ENCODE measurements at regions not wholly inside any gene's neighbourhood (a gene's known extent, or its start where the extent isn't known, plus 50 kb on each side); places are given as distances from the start of the nearest gene placed in this dataset.
"Not testable (repeated sequence)": the region's sequence is repeated elsewhere in the genome, so short reads cannot be mapped to it uniquely, and the experiment has no call there.

GRCh38 chr4:25981749-25982148 lies 67.7 kb downstream of the SMIM20 start:
- DNase-seq (ENCODE audit: low read depth, low spot score) = no peak

DNA sequence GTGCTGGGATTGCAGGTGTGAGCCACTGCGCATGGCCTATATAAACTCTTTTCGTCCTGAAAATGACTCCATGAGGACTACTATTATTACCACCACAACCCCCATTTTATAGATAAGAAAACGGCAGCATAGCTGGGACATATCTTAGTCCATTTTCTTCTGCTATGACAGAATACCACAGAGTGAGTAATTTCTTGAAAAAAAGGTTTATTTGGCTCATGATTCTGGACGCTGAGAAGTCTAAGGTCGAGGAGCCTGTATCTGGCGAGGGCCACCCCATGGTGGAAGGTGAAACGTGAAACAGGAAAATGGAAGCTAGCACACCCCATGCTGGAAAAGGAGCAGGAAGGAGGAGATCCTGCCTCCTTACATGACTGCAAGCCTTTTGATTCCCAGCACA lies 68.9 kb downstream of the SMIM20 start:
- DNase-seq (ENCODE audit: low read depth, low spot score) = no peak

DNA sequence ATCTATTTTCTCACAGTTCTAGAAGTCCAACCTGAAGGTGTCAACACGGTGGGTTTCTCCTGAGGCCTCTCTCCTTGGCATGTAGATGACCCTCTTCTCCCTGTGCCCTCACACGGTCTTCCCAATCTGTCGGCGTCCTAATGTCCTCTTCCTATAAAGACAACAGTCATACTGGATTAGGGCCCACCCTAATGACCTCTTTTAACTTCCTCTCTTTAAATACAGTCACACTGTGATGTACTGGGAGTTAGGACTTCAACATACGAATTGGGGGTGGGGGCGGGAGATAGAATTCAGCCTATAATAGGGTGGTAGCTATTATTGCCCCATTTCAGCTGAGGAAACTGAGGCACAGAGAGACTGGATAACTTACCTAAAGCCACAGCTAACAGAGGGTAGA lies 70.2 kb downstream of the SMIM20 start:
- DNase-seq (ENCODE audit: low read depth, low spot score) = no peak

DNA sequence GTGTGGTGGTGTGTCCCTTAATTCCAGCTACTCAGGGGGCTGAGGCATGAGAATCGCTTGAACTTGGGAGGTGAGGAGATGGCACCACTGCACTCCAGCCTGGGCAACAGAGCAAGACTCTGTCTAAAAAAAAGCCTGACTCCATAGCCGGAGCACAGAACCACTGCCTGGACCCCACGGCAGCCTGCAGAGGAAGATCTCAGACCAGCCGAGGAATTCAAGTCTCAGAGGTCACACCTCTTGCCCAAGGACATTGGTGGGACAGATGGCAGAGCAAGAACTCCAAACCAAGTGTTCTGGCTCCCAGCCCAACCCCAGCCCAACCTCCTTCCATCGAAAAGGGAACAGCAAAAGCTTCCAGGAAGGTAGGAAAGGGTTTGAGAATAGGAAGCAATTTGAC lies 70.8 kb downstream of the SMIM20 start:
- DNase-seq (ENCODE audit: low read depth, low spot score) = no peak

- DNase-seq (ENCODE audit: low read depth, low spot score) = no peak
Observed at GRCh38 chr4:25986807-25987206, 72.8 kb downstream of the SMIM20 start.

- DNase-seq (ENCODE audit: low read depth, low spot score) = no peak
Observed at GRCh38 chr4:25991340-25991739, 77.3 kb downstream of the SMIM20 start.

DNA sequence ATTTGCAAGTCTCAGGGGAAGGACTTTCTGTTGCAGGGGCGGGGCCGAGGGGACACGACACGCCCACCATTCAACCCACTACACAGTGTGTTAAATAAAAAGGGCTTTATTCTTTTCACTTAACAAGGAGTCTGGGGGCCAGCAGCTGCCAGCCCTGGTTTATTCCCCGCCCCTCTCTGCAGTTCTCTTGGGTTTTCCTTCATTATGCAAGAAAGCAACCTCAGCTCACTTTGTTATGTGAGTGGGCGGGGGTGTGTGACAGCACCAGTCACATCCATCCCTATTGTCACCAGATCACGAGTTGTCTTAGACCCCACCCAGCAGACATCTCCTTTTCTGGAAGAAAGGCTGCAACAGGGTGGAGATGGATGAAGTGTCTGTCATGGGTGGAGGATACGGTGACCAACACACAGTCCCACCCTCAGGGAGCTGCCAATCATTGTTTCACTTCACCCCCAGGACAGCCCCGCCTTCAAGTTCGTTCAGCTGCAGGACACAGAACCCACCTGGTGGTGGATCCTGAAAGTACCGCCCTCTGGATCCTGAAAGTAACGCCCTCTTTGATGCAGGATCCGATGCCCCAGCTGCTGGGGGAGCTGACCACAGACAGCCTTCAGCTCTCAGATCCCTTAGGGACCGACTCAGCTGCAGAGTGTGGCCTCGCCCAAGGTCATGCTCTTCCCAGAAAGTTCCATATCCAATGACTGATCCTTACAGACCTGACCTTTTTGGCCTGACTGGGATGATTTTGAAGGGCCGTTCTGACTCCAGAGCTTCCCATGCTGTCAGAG lies 79.6 kb downstream of the SMIM20 start:
- DNase-seq (ENCODE audit: low read depth, low spot score) = no peak

DNA sequence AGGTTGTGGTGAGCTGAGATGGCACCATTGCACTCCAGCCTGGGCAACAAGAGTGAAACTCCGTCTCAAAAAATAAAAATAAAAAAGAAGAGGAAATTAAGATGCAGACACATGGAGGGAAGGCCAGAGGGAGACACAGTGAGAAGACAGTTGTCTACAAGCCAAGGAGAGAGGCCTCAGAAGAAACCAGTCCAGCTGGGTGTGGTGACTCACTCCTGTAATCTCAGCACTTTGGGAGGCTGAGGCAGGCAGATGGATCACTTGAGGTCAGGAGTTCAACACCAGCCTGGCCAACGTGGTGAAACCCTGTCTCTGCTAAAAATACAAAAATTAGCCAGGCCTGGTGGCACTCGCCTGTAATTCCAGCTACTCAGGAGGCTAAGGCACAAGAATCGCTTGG lies 80.6 kb downstream of the SMIM20 start:
- not testable (repeated sequence) for DNase-seq (ENCODE audit: low read depth, low spot score)

GRCh38 chr4:26000274-26000950 lies 86.4 kb downstream of the SMIM20 start:
- no peak for DNase-seq (ENCODE audit: low read depth, low spot score)

- no peak for DNase-seq (ENCODE audit: low read depth, low spot score)
Observed at GRCh38 chr4:26001413-26001812, 87.4 kb downstream of the SMIM20 start.

DNA sequence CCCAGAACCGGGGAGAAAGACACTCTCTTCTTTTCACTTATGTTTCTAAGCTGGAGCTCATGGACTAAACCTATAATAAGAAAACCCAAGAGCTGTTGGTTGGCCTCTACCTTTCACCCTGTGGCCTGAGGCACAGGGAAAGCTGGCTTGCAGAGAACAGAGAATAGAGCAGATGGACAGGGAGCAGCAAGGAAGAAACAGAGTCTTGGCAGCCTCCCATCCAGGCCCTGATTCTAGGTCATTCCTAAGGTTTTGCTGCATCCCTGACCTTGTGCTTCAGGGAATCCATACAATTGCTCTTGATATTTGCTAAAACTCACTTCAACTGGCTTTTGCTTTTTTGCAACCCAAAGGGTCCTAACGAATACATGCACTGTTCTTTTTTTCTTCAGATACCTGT lies 87.8 kb downstream of the SMIM20 start:
- no peak for DNase-seq (ENCODE audit: low read depth, low spot score)

- DNase-seq (ENCODE audit: low read depth, low spot score) = no peak
Observed at GRCh38 chr4:26003056-26003455, 89.0 kb downstream of the SMIM20 start.

GRCh38 chr4:26004290-26004689 lies 90.3 kb downstream of the SMIM20 start:
- DNase-seq (ENCODE audit: low read depth, low spot score) = no peak

DNA sequence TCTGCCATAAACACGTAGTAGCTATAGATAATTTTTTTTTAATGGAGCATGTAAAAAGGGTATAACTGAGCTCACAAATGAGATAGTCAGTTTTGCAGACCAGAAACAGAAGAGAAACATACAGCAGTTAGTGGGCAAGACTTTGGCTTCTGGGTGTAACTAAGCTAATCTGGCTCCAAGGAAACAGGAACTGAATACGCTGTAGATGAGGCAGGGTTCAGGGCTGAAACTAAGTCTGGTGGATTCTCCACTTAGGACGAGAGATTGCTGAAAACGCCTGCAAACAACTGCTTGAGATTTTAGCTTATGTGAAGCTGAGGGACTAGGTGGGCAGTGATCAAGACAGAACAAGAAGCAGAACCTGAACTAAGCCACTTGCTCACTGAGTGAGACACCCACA lies 91.7 kb downstream of the SMIM20 start:
- no peak for DNase-seq (ENCODE audit: low read depth, low spot score)

DNA sequence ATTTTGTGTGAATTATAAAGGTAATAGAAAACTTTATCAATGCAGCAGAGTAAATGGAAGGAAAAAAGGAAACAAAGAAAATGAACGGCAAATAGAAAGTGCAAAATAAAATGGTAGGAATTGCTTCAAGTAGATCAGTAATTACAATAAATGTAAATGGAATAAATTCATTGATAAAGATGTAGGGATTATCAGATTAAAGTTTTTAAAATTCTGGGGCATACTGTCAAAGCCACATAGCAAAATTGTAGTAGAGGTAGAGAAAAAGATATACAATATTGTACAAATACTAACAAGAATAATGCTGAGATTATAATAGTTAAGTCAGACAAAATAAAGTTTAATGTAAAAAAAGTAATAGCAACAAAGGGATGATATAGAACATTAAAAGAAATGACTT lies 94.7 kb downstream of the SMIM20 start:
- no peak for DNase-seq (ENCODE audit: low read depth, low spot score)

DNA sequence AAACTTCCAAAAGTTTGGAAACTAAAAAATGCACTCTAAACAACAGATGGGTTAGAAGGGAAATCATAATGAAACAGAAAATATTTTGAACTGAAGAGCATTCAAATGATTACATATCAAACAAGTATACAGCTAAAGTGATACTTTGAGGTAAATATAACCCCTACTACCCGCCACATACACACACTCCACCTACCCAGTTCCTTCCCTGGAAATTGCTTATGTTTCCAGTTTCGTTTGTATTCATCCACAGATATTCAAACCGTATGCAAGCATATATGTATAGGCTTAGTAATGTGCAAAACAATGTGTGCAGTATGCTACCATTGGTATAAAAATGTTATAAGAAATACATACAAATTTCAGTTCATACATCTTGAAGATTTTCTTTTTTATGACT lies 95.5 kb downstream of the SMIM20 start:
- DNase-seq (ENCODE audit: low read depth, low spot score) = no peak

DNA sequence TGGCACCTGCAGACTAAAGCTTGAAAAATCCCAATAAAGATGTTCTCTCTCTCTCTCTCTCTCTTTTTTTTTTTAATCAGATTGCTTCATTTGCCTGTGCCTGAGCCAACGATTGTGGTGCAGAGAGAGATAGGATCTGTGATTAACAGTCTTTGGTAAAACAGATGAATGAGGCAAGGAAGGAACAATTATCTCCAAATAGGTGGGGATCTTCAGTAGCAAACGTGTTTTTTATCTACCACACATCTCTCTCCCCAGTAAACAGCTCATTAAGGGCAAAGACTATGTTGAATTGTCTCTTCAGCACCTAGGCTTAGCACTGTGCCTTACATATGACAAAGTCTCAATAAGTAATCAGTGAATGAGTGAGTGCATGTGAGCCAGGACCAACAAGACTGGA lies 96.3 kb downstream of the SMIM20 start:
- DNase-seq (ENCODE audit: low read depth, low spot score) = no peak

DNA sequence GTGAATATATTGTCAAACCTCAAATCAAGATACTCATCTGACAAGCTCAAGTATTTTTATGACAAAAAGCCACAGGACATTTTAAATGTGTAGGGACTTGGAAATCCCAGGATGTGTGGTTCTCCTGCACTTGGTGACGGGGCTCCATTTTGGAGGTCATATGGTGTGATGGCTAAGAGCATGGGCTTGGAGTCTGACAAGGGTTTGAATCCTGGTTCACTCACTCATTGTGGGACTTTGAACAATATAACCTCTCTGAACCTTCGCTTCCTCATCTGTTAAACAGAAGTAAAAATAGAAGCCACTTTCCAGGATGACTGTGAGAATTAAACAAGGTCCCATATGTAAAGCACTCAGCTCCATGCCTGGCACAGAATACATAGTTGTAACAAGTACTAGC lies 99.6 kb downstream of the SMIM20 start:
- DNase-seq (ENCODE audit: low read depth, low spot score) = no peak

DNA sequence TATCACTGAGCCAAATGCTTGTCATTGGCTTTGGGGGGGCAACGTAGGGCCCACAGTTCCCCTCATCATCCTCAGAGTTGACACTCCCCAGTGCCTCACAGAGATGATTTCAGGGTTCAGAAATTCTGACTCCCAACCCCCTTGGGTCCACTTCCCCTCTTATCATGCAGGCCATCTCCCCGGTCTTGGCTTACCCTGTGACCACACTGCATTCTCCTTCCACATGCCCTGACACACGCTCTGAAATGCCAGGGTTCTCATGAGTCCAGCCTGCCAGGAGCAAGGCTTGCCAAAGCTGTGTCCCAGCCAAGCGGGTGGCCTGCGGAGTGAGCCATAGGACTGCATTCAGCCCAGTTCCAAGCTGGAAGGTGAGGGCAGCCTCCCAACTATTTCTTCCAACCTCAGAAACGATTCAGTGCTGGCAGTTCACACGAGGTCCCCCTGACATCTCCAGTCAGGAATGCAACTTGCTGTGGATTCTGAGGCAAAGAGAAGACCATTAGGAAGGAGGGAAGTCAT lies 101.2 kb downstream of the SMIM20 start:
- no peak for DNase-seq (ENCODE audit: low read depth, low spot score)

DNA sequence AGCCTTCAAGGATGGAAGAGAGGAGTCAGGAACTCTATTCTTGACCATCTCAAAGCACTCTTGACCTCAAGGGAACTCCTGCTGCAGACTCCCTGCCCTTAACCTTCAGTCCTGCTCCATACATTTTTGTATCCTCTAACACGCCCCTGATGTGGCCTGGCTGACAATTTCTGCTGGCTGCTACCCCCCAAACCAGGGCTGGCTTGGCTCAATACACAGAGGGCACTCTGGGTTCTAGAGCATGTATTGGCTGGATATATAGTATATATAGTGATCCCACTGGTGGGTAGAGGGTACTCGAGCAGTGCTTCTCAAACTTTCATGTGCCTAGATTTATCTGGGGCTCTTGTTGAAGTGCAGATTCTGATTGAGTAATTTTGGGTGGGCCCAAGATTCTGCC lies 101.9 kb downstream of the SMIM20 start:
- DNase-seq (ENCODE audit: low read depth, low spot score) = no peak

GRCh38 chr4:26017531-26017930 lies 103.5 kb downstream of the SMIM20 start:
- DNase-seq (ENCODE audit: low read depth, low spot score) = no peak

- not testable (repeated sequence) for DNase-seq (ENCODE audit: low read depth, low spot score)
Observed at GRCh38 chr4:26017961-26018700, 104.1 kb downstream of the SMIM20 start.
